B cell (primary cell): ENCODE measurements at regions not wholly inside any gene's neighbourhood (a gene's known extent, or its start where the extent isn't known, plus 50 kb on each side); places are given as distances from the start of the nearest gene placed in this dataset.
A peak's percentile ranks its signal among the peaks of the same experiment; 100 is the strongest.

Experiments
- ATAC-seq: fragments of 200-7000 bp; cut with Tn5 transposase; one replicate; pipeline ENCODE4 v1.10.0; 2021; ENCODE audit warnings: low read depth, mild to moderate bottlenecking, moderate number of reproducible peaks, moderate library complexity
- CTCF ChIA-PET: fragments of 350-600 bp; sonication (Branson Sonifier 250); formaldehyde crosslinking; loops from one replicate; lab custom pipeline; 2021; ENCODE audit warnings: antibody characterized with exemption, inconsistent platforms; lab: Charles Lee
- POLR2A ChIA-PET: fragments of 350-600 bp; sonication (Branson Sonifier 250); formaldehyde crosslinking; loops from one replicate; lab custom pipeline; 2021; ENCODE audit warnings: antibody characterized with exemption; lab: Charles Lee
- DNase-seq: peaks from one replicate; pipeline ENCODE4 v3.0.0; 2013
- H2AFZ ChIP-seq: 2 replicates; pipeline ENCODE4 v1.6.1; 2012; ENCODE audit warnings: mild to moderate bottlenecking, low read depth, low read length; ENCODE audit not compliant: insufficient read depth, poor library complexity, severe bottlenecking
- H3K27ac ChIP-seq, 2 donors: 1 replicate in 1 of 2; 2 replicates in 1 of 2; pipeline ENCODE4 v1.5.1; 2012 to 2013; ENCODE audit warnings: low read length in 2 of 2, mild to moderate bottlenecking in 2 of 2, moderate library complexity in 1 of 2
- H3K27me3 ChIP-seq, 4 experiments: fragments of 200-600 bp in 1 of 4; sonication (generic) in 1 of 4; replicated peaks in 1 of 4; 1 replicate in 2 of 4; 2 replicates in 2 of 4; pipeline versions ENCODE4 v1.6.1 to v1.7.0; 2013 to 2016; ENCODE audit warnings: low read length in 3 of 4, mild to moderate bottlenecking in 2 of 4, mixed read lengths in 1 of 4, moderate library complexity in 1 of 4; ENCODE audit not compliant: insufficient read depth in 4 of 4, control insufficient read depth in 3 of 4; ENCODE audit errors: control extremely low read depth in 1 of 4
- H3K36me3 ChIP-seq, 2 experiments: replicated peaks in 1 of 2; 1 replicate in 1 of 2; 2 replicates in 1 of 2; pipeline versions ENCODE4 v1.6.1 to v1.7.1; 2013; ENCODE audit warnings: low read length in 1 of 2; ENCODE audit not compliant: insufficient read depth in 2 of 2, control insufficient read depth in 1 of 2; ENCODE audit errors: control extremely low read depth in 1 of 2, extremely low read depth in 1 of 2
- H3K4me1 ChIP-seq, 2 donors: fragments of 200-600 bp in 1 of 2; sonication (generic) in 1 of 2; 1 replicate in 1 of 2; 2 replicates in 1 of 2; pipeline versions ENCODE4 v1.5.1 to v1.6.1; 2013 to 2017; ENCODE audit warnings: low read length in 2 of 2; ENCODE audit not compliant: control insufficient read depth in 2 of 2, insufficient read depth in 2 of 2
- H3K4me2 ChIP-seq: replicated peaks from 2 replicates; pipeline ENCODE3; 2012; ENCODE audit warnings: mild to moderate bottlenecking, low read depth, low read length; ENCODE audit not compliant: poor library complexity, severe bottlenecking
- H3K4me3 ChIP-seq, 5 experiments: fragments of 200-600 bp in 1 of 5; sonication (generic) in 1 of 5; 1 replicate in 3 of 5; 2 replicates in 2 of 5; pipeline versions ENCODE4 v1.5.1 to v1.7.0; 2011 to 2016; ENCODE audit warnings: low read length in 4 of 5, mild to moderate bottlenecking in 4 of 5, low read depth in 2 of 5, control low read depth in 1 of 5, moderate library complexity in 1 of 5; ENCODE audit not compliant: insufficient read depth in 1 of 5; ENCODE audit errors: control extremely low read depth in 1 of 5, extremely low read depth in 1 of 5
- H3K79me2 ChIP-seq: fragments of 200-600 bp; sonication (generic); one replicate; pipeline ENCODE4 v1.6.0; 2016; ENCODE audit warnings: low read length; ENCODE audit not compliant: control insufficient read depth, insufficient read depth
- H3K9ac ChIP-seq: fragments of 200-600 bp; sonication (generic); 2 replicates; pipeline ENCODE4 v1.6.1; 2017; ENCODE audit warnings: mild to moderate bottlenecking, low read length, moderate library complexity
- H3K9me3 ChIP-seq, 3 donors: one replicate each; pipeline versions ENCODE4 v1.6.1 to v1.7.1; 2013; ENCODE audit warnings: low read length in 2 of 3; ENCODE audit not compliant: control insufficient read depth in 2 of 3, insufficient read depth in 1 of 3; ENCODE audit errors: control extremely low read depth in 1 of 3
- H4K20me1 ChIP-seq: 2 replicates; pipeline ENCODE4 v1.6.0; 2012; ENCODE audit warnings: mild to moderate bottlenecking, low read length; ENCODE audit not compliant: insufficient read depth, control insufficient read depth, poor library complexity, severe bottlenecking
- H3K27ac Mint-ChIP-seq: one replicate; pipeline ENCODE4 v1.8.0; 2021; ENCODE audit warnings: mixed read lengths
- H3K27me3 Mint-ChIP-seq: one replicate; pipeline ENCODE4 v1.8.0; 2021; ENCODE audit warnings: mixed read lengths
- H3K4me1 Mint-ChIP-seq: one replicate; pipeline ENCODE4 v1.8.0; 2021; ENCODE audit warnings: mixed read lengths
- H3K4me3 Mint-ChIP-seq: one replicate; pipeline ENCODE4 v1.8.0; 2021; ENCODE audit warnings: mixed read lengths
- H3K9me3 Mint-ChIP-seq: one replicate; pipeline ENCODE4 v1.8.0; 2022; ENCODE audit warnings: mixed read lengths; ENCODE audit not compliant: insufficient read depth
- CTCF ChIP-seq: fragments of 200-600 bp; IDR thresholded peaks from one replicate; pipeline ENCODE4 v1.8.0; 2022; ENCODE audit warnings: antibody characterized with exemption, mild to moderate bottlenecking
- EZH2 ChIP-seq: IDR thresholded peaks from 2 replicates; pipeline ENCODE4 v1.6.1; 2012; ENCODE audit warnings: borderline replicate concordance, low read depth, mild to moderate bottlenecking, moderate library complexity, low read length; ENCODE audit not compliant: insufficient read depth, poor library complexity, severe bottlenecking
- WGBS: methylation state at CpG from one replicate; pipeline ENCODE4 v1.1.5; 2013; ENCODE audit warnings: missing lambda C conversion rate; ENCODE audit not compliant: insufficient coverage; 5-methylcytosine and 5-hydroxymethylcytosine counted together
- intact Hi-C: fragments of 100-400 bp; cut with micrococcal nuclease; formaldehyde crosslinking; loops from one replicate; pipeline ENCODE4 v1.10.0; 2022

GRCh38 chr13:26476111-26476781, 81.2 kb upstream of the WASF3 start:
- Histone ChIP-seq H3K27ac (no peak overlapping the region), H4K20me1 (no peaks in the 10 kb centered on the region), H3K79me2 (no peaks in the 10 kb centered on the region), H3K4me2 (peak overlapping the region; percentile 35), H3K36me3 (no peaks in the 10 kb centered on the region), H3K4me3 (no peak overlapping the region), H3K27me3 (peaks cover 0 to 10% (median 4%) of the 10 kb centered on the region in 4 experiments), H3K4me1 (peaks cover 0 to 6% of the 10 kb centered on the region in 2 donors), H2AFZ (peak overlapping the region; percentile 64), H3K9ac (no peak overlapping the region), H3K9me3 (no peaks in the 10 kb centered on the region)
- H3K27me3 Mint-ChIP-seq: peaks cover 25% of the 10 kb centered on the region
- no peak for DNase-seq
- intact Hi-C loops: no loop called here
- H3K4me3 Mint-ChIP-seq: peak overlapping the region; percentile 6
- WGBS: 8% methylated on average over 20 of the region's 20 CpGs
- H3K4me1 Mint-ChIP-seq: peaks cover 10% of the 10 kb centered on the region
- TF ChIP-seq EZH2: no peak
- H3K9me3 Mint-ChIP-seq: no peaks in the 10 kb centered on the region
- ChIA-PET POLR2A (no interaction called here), CTCF (interaction anchor here (0.6 to 1.0 kb wide), 2 partner anchors 20 to 292 kb away, joined by 3 to 4 read pairs; no protein-coding TSS in a partner anchor)
- ATAC-seq: no peak
- no peak overlapping the region for H3K27ac Mint-ChIP-seq

- DNase-seq: no peak
- Mint-ChIP-seq H3K27me3 (peaks cover 25% of the 10 kb centered on the region), H3K27ac (no peak overlapping the region), H3K4me3 (no peak overlapping the region), H3K9me3 (no peaks in the 10 kb centered on the region), H3K4me1 (peaks cover 10% of the 10 kb centered on the region)
- H3K4me1 ChIP-seq: peaks cover 0 to 6% of the 10 kb centered on the region in 2 donors
- H3K9ac ChIP-seq: no peak overlapping the region
- CTCF ChIA-PET: interaction anchor here (0.6 to 1.0 kb wide), 2 partner anchors 19 to 292 kb away, joined by 3 to 4 read pairs; no protein-coding TSS in a partner anchor
- no peak for TF ChIP-seq EZH2
- TF ChIP-seq CTCF: no peak
- H3K4me3 ChIP-seq: no peak overlapping the region
- peak overlapping the region; percentile 64 for H2AFZ ChIP-seq
- ATAC-seq: no peak
- no peaks in the 10 kb centered on the region for H4K20me1 ChIP-seq
- POLR2A ChIA-PET: no interaction called here
- no peaks in the 10 kb centered on the region for H3K9me3 ChIP-seq
- H3K27me3 ChIP-seq: peaks cover 0 to 10% (median 4%) of the 10 kb centered on the region in 4 experiments
- intact Hi-C loops: no loop called here
- H3K79me2 ChIP-seq: no peaks in the 10 kb centered on the region
- H3K36me3 ChIP-seq: no peaks in the 10 kb centered on the region
- peak overlapping the region; percentile 35 for H3K4me2 ChIP-seq
- 80% methylated on average over 1 of the region's 3 CpGs for WGBS
- H3K27ac ChIP-seq: no peak overlapping the region
These were observed 80.7 kb upstream of the WASF3 start for GRCh38 chr13:26476782-26477142.
